ENCODE measurements at regions not wholly inside any gene's neighbourhood (a gene's known extent, or its start where the extent isn't known, plus 50 kb on each side); places are given as distances from the start of the nearest gene placed in this dataset.
"Not testable (repeated sequence)": the region's sequence is repeated elsewhere in the genome, so short reads cannot be mapped to it uniquely, and the experiment has no call there.

DNA sequence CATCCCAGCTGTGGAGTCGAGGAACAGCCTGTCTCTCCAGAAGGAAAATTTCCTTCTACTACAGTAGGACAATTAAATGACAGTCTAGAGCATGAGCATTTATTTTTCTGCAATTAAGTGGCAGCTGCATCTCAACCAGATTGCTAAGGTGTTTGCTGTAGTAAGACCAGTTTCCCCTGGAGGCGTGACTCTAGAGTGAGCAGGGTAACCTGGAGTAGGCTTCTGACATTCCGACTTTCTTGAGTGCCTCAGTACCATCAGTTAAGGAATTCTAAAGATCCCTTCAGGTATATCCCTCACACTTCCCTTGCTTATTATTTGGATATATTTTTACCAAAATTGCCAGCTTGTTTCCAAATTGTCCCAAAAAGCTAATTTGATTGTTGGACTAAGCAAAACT is 59.2 kb upstream of the IRX2 start:
- no peaks in the 10 kb centered on the region; the same call in 2 of the 3 replicates for H3K9me3 ChIP-seq (replicated peaks; ENCODE audit: control insufficient read depth, insufficient read depth, low read length)
- no peak for TF ChIP-seq FOS (IDR thresholded peaks at IDR 0.05; ENCODE audit: borderline replicate concordance, extremely low read depth, insufficient read length)
- no peak for TF ChIP-seq HDAC6 (IDR thresholded peaks at IDR 0.05; ENCODE audit: unreplicated experiment)
- no peak for TF ChIP-seq POLR2A (IDR thresholded peaks at IDR 0.05; ENCODE audit: low read depth, low read length)
- TF ChIP-seq MYC (IDR thresholded peaks at IDR 0.05; ENCODE audit: insufficient read depth, insufficient read length, insufficient replicate concordance, low read length, severe bottlenecking): no peak
- TF ChIP-seq ZNF217 (IDR thresholded peaks at IDR 0.05): no peak
- no peak for TF ChIP-seq EGR1 (IDR thresholded peaks at IDR 0.05; ENCODE audit: borderline replicate concordance in 1 of 2, low read depth in 2 of 2, low read length in 2 of 2)
- TF ChIP-seq, protein P1, sequence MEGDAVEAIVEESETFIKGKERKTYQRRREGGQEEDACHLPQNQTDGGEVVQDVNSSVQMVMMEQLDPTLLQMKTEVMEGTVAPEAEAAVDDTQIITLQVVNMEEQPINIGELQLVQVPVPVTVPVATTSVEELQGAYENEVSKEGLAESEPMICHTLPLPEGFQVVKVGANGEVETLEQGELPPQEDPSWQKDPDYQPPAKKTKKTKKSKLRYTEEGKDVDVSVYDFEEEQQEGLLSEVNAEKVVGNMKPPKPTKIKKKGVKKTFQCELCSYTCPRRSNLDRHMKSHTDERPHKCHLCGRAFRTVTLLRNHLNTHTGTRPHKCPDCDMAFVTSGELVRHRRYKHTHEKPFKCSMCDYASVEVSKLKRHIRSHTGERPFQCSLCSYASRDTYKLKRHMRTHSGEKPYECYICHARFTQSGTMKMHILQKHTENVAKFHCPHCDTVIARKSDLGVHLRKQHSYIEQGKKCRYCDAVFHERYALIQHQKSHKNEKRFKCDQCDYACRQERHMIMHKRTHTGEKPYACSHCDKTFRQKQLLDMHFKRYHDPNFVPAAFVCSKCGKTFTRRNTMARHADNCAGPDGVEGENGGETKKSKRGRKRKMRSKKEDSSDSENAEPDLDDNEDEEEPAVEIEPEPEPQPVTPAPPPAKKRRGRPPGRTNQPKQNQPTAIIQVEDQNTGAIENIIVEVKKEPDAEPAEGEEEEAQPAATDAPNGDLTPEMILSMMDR (IDR thresholded peaks at IDR 0.05 in 2 of 3, conservative IDR thresholded peaks at IDR 0.05 in 1 of 3; ENCODE audit: control insufficient read depth in 2 of 3, extremely low read depth in 1 of 3, insufficient read depth in 1 of 3, low read depth in 3 of 3, low read length in 3 of 3): no peak
- no peak for TF ChIP-seq DPF2 (IDR thresholded peaks at IDR 0.05)
- no peak for TF ChIP-seq POLR2AphosphoS2 (IDR thresholded peaks at IDR 0.05; ENCODE audit: low read depth, low read length)
- TF ChIP-seq, protein P2, sequence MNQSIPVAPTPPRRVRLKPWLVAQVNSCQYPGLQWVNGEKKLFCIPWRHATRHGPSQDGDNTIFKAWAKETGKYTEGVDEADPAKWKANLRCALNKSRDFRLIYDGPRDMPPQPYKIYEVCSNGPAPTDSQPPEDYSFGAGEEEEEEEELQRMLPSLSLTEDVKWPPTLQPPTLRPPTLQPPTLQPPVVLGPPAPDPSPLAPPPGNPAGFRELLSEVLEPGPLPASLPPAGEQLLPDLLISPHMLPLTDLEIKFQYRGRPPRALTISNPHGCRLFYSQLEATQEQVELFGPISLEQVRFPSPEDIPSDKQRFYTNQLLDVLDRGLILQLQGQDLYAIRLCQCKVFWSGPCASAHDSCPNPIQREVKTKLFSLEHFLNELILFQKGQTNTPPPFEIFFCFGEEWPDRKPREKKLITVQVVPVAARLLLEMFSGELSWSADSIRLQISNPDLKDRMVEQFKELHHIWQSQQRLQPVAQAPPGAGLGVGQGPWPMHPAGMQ (IDR thresholded peaks at IDR 0.05; ENCODE audit: borderline replicate concordance): no peak
- TF ChIP-seq CREM (IDR thresholded peaks at IDR 0.05; ENCODE audit: low read depth): no peak
- TF ChIP-seq TCF12 (IDR thresholded peaks at IDR 0.05; ENCODE audit: low read depth, low read length): no peak
- TF ChIP-seq CHD2 (IDR thresholded peaks at IDR 0.05; ENCODE audit: borderline replicate concordance, low read depth, low read length): no peak
- no peak overlapping the region for H3K4me3 ChIP-seq
- no peak for DNase-seq (ENCODE audit: low read depth, low spot score)
- RAD21 ChIA-PET (ENCODE audit: unreplicated experiment): no interaction called here
- no peak overlapping the region for H2AFZ ChIP-seq (ENCODE audit: control insufficient read depth, low read depth, low read length)
- H4K20me1 ChIP-seq (ENCODE audit: control insufficient read depth, insufficient read depth): no peaks in the 10 kb centered on the region
- in situ Hi-C loops (cut with MboI) (no loop called here), intact Hi-C loops (cut with micrococcal nuclease; ENCODE audit: unreplicated experiment) (no loop called here)
- no peaks in the 10 kb centered on the region for H3K27me3 ChIP-seq (replicated peaks in 1 of 2; ENCODE audit: control insufficient read depth in 2 of 2, insufficient read depth in 2 of 2, low read length in 1 of 2)
- SMC1A ChIA-PET (ENCODE audit: uncharacterized antibody, unreplicated experiment): no interaction called here
- POLR2A ChIA-PET: no interaction called here
- FAIRE-seq: no peak
- H3K9ac ChIP-seq (ENCODE audit: control insufficient read depth, insufficient read depth, low read length): no peak overlapping the region
- no peaks in the 10 kb centered on the region for H3K4me1 ChIP-seq (ENCODE audit: control insufficient read depth, insufficient read depth, low read length)
- 0% methylated on average over 3 of the region's 3 CpGs for WGBS (ENCODE audit: insufficient coverage, insufficient replicate concordance, low lambda C conversion rate, missing lambda C conversion rate)
- H3K36me3 ChIP-seq (ENCODE audit: control insufficient read depth in 2 of 2, insufficient read depth in 2 of 2, low read length in 1 of 2): no peaks in the 10 kb centered on the region
- ATAC-seq: no peak
- no peak overlapping the region for H3K4me2 ChIP-seq (ENCODE audit: control insufficient read depth, insufficient read depth)
- H3K79me2 ChIP-seq (ENCODE audit: control insufficient read depth, insufficient read depth, low read length): no peaks in the 10 kb centered on the region
- CTCF ChIA-PET: no interaction called here
- no TSS peak for BruUV-seq (replicated peaks)
- H3K27ac ChIP-seq (ENCODE audit: control insufficient read depth, insufficient read depth): no peak overlapping the region

DNA sequence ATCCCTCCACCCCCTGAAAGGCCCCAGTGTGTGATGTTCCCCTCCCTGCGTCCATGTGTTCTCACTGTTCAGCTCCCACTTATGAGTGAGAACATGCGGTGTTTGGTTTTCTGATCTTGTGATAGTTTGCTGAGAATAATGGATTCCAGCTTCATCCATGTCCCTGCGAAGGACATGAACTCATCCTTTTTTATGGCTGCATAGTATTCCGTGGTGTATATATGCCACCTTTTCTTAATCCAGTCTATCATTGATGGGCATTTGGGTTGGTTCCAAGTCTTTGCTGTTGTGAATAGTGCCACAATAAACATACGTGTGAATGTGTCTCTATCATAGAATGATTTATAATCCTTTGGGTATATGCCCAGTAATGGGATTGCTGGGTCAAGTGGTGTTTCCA is 55.8 kb upstream of the IRX2 start:
- H3K4me2 ChIP-seq (ENCODE audit: control insufficient read depth, insufficient read depth); ATAC-seq; H3K4me3 ChIP-seq; H4K20me1 ChIP-seq (ENCODE audit: control insufficient read depth, insufficient read depth); H3K36me3 ChIP-seq (ENCODE audit: control insufficient read depth in 2 of 2, insufficient read depth in 2 of 2, low read length in 1 of 2); H3K9ac ChIP-seq (ENCODE audit: control insufficient read depth, insufficient read depth, low read length); intact Hi-C loops (cut with micrococcal nuclease; ENCODE audit: unreplicated experiment); FAIRE-seq; SMC1A ChIA-PET (ENCODE audit: uncharacterized antibody, unreplicated experiment); H3K9me3 ChIP-seq (replicated peaks; ENCODE audit: control insufficient read depth, insufficient read depth, low read length); CTCF ChIA-PET; POLR2A ChIA-PET; H3K27ac ChIP-seq (ENCODE audit: control insufficient read depth, insufficient read depth); in situ Hi-C loops (cut with MboI); BruUV-seq (replicated peaks); H3K4me1 ChIP-seq (ENCODE audit: control insufficient read depth, insufficient read depth, low read length); RAD21 ChIA-PET (ENCODE audit: unreplicated experiment); DNase-seq (ENCODE audit: low read depth, low spot score); H3K79me2 ChIP-seq (ENCODE audit: control insufficient read depth, insufficient read depth, low read length); H3K27me3 ChIP-seq (replicated peaks in 1 of 2; ENCODE audit: control insufficient read depth in 2 of 2, insufficient read depth in 2 of 2, low read length in 1 of 2); H2AFZ ChIP-seq (ENCODE audit: control insufficient read depth, low read depth, low read length): not testable (repeated sequence)
- 62% methylated on average over 5 of the region's 5 CpGs for WGBS (ENCODE audit: insufficient coverage, insufficient replicate concordance, low lambda C conversion rate, missing lambda C conversion rate)
